ENCODE measurements at regions not wholly inside any gene's neighbourhood (a gene's known extent, or its start where the extent isn't known, plus 50 kb on each side); places are given as distances from the start of the nearest gene placed in this dataset.

DNA sequence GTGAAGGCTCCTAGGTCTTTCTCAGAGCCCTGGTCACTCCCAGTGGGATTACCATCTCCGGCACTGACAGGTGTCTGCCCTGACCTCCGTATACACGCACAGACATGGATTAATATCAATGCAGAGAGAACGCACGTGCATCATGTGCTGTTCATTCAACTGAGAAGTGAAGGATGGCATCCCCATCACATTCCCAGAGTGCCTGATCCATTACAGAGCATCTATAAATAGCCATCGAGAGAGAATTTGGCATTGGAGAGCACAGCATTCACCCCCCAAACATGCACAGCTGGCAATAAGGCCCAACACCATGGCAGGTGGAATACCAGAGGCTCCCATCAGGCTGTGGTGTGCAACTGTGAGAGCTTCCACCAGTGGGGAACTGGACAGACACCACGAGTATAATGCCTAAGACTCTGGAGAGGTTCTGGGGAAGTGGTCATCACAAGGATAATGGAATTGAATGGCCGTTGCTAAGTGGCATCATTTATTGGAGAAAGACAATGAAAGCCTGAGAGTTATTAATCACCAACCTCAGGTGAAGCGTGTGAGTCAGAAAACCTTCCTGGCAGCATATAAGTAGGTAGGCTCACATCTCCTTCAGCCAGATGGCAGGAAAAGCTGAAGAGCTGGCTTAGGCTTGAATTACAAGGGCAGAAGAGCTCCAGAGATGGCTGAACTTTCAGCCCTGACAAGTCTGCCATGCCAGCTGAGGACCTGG lies 244.5 kb upstream of the ID2 start:
- no peak for TF ChIP-seq POLR2AphosphoS5 (IDR thresholded peaks at IDR 0.05)
- TF ChIP-seq CTCF (IDR thresholded peaks at IDR 0.05), result no peak
- TF ChIP-seq POLR2A (IDR thresholded peaks at IDR 0.05), result no peak
- TF ChIP-seq EP300 (IDR thresholded peaks at IDR 0.05), result no peak
